ENCODE measurements at regions not wholly inside any gene's neighbourhood (a gene's known extent, or its start where the extent isn't known, plus 50 kb on each side); places are given as distances from the start of the nearest gene placed in this dataset.

GRCh38 chr10:57395923-57396322 is 871.8 kb downstream of the IPMK start:
- no peak for TF ChIP-seq CTCF (conservative IDR thresholded peaks at IDR 0.05; ENCODE audit: low read length)
- TF ChIP-seq EZH2phosphoT487 (IDR thresholded peaks at IDR 0.05; ENCODE audit: borderline replicate concordance): no peak
